ENCODE measurements at regions not wholly inside any gene's neighbourhood (a gene's known extent, or its start where the extent isn't known, plus 50 kb on each side); places are given as distances from the start of the nearest gene placed in this dataset.

DNA sequence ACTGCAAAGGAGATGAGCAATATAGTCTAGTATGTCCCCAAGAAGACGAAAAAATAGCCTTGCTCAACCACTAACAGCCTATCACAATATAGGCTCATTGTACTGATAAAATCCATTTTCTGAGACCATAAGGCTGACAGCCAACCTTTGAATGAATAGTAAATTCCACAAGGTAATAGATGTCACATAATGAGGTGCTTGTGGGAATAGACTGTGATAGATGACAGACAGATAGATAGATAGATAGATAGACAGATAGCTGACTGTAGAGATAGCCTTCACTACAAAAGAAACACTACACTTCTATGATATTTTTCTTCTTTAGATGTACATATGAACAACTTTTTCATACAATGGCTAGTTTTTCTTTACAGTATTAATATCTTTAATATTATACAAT lies 760.3 kb upstream of the NRSN1 start:
- intact Hi-C loops (cut with DNase I; ENCODE audit: low total_unique reads) = no loop called here
- Histone ChIP-seq H3K4me1 (no peaks in the 10 kb centered on the region), H3K9me3 (no peaks in the 10 kb centered on the region), H3K36me3 (no peaks in the 10 kb centered on the region), H3K27me3 (no peaks in the 10 kb centered on the region), H3K27ac (no peak overlapping the region), H3K4me3 (no peak overlapping the region)
- no peak for DNase-seq
- TF ChIP-seq POLR2AphosphoS5 (IDR thresholded peaks at IDR 0.05) (no peak), POLR2A (IDR thresholded peaks at IDR 0.05) (no peak), EP300 (IDR thresholded peaks at IDR 0.05; ENCODE audit: low read depth) (no peak)
- TF ChIP-seq, protein P1, sequence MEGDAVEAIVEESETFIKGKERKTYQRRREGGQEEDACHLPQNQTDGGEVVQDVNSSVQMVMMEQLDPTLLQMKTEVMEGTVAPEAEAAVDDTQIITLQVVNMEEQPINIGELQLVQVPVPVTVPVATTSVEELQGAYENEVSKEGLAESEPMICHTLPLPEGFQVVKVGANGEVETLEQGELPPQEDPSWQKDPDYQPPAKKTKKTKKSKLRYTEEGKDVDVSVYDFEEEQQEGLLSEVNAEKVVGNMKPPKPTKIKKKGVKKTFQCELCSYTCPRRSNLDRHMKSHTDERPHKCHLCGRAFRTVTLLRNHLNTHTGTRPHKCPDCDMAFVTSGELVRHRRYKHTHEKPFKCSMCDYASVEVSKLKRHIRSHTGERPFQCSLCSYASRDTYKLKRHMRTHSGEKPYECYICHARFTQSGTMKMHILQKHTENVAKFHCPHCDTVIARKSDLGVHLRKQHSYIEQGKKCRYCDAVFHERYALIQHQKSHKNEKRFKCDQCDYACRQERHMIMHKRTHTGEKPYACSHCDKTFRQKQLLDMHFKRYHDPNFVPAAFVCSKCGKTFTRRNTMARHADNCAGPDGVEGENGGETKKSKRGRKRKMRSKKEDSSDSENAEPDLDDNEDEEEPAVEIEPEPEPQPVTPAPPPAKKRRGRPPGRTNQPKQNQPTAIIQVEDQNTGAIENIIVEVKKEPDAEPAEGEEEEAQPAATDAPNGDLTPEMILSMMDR (IDR thresholded peaks at IDR 0.05) = no peak
- whole genome bisulfite sequencing, 2 donors (ENCODE audit: low coverage in 1 of 2) = 68 to 91% methylated on average over 1 of the region's 1 CpG
- in situ Hi-C loops (cut with MboI; ENCODE audit: low pct_ligation_motif_present in 1 of 4, low pct_unique_long_range_greater_than_20kb in 1 of 4, low sequenced_read_pairs in 3 of 4) = no loop called here

DNA sequence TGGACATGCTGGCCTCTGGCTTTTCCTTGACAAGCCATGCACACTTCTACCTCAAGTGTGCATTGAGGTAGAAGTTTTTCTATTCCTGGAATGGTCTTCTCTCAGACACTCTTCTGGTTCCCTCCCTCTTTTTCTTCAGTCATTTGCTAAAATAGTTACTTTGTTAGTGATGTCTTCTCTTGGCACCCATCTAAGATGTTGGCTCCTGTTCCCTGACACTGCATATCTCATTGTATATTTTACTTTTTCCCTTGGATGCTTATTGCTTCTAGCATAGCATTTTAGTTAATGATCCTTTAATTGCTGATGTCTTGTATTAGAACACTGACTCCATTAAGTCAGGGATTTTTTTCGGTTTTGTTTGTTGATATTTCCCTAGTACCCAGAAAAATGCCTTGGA lies 758.7 kb upstream of the NRSN1 start:
- Histone ChIP-seq H3K27me3 (no peaks in the 10 kb centered on the region), H3K9me3 (no peaks in the 10 kb centered on the region), H3K4me1 (no peaks in the 10 kb centered on the region), H3K27ac (no peak overlapping the region), H3K4me3 (no peak overlapping the region), H3K36me3 (no peaks in the 10 kb centered on the region)
- DNase-seq = no peak
- in situ Hi-C loops (cut with MboI; ENCODE audit: low pct_ligation_motif_present in 1 of 4, low pct_unique_long_range_greater_than_20kb in 1 of 4, low sequenced_read_pairs in 3 of 4) (no loop called here), intact Hi-C loops (cut with DNase I; ENCODE audit: low total_unique reads) (no loop called here)
- 76 to 80% methylated on average over 1 of the region's 1 CpG for WGBS, 2 donors (ENCODE audit: low coverage in 1 of 2)
- TF ChIP-seq, protein P1 (IDR thresholded peaks at IDR 0.05) = no peak
- no peak for TF ChIP-seq EP300 (IDR thresholded peaks at IDR 0.05; ENCODE audit: low read depth)
- no peak for TF ChIP-seq POLR2AphosphoS5 (IDR thresholded peaks at IDR 0.05)
- no peak for TF ChIP-seq POLR2A (IDR thresholded peaks at IDR 0.05)

DNA sequence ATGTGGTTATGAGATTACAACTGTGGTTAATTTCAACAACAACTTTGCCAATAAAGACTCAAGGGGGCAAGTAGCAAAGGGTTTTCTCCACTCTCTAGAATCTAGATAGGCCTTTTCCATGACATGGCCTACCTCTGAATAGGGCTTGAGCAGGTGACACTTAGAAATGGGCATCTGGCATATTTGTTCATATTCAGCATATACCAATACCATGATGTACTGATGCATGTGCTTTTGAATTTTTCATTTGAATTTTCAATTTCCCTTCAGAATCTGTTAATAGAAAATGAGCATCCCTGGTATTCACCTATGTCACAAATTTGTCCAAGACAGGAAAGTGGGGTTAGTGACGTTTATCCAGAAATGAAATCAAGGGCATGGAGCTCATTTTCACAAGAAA lies 757.5 kb upstream of the NRSN1 start:
- DNase-seq = no peak

DNA sequence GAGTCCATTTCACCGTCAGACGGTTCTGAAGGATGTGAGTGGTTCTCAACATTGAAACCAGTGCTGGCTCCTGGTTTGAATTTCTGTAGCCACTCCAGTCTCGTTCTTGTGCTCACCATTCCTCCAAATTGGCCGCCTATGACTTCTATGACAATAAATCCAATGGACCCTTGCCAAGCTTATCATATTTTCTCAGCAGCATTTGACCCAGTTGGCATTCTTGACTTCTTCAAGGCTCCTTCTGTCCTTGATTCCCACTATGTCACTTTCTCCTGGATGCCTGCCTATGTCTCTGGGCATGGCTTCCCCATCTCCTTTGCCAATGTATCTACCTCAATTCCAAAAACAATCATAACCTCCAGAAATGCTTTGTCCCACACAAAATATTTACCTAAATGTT lies 756.0 kb upstream of the NRSN1 start:
- in situ Hi-C loops (cut with MboI; ENCODE audit: low pct_ligation_motif_present in 1 of 4, low pct_unique_long_range_greater_than_20kb in 1 of 4, low sequenced_read_pairs in 3 of 4) = no loop called here
- H3K4me1 ChIP-seq = no peaks in the 10 kb centered on the region
- H3K27ac ChIP-seq = no peak overlapping the region
- H3K36me3 ChIP-seq = no peaks in the 10 kb centered on the region
- H3K9me3 ChIP-seq = no peaks in the 10 kb centered on the region
- TF ChIP-seq POLR2AphosphoS5 (IDR thresholded peaks at IDR 0.05) (no peak), EP300 (IDR thresholded peaks at IDR 0.05; ENCODE audit: low read depth) (no peak), POLR2A (IDR thresholded peaks at IDR 0.05) (no peak)
- TF ChIP-seq, protein P1 (IDR thresholded peaks at IDR 0.05) = no peak
- intact Hi-C loops (cut with DNase I; ENCODE audit: low total_unique reads) = no loop called here
- H3K27me3 ChIP-seq = no peaks in the 10 kb centered on the region
- DNase-seq = no peak
- WGBS, 2 donors (ENCODE audit: low coverage in 1 of 2) = 76 to 82% methylated on average over 4 of the region's 4 CpGs
- H3K4me3 ChIP-seq = no peak overlapping the region

More for the DNA sequence above, 757.5 kb upstream of the NRSN1 start:
- Histone ChIP-seq H3K27ac (no peak overlapping the region), H3K4me1 (no peaks in the 10 kb centered on the region), H3K27me3 (no peaks in the 10 kb centered on the region), H3K36me3 (no peaks in the 10 kb centered on the region), H3K4me3 (no peak overlapping the region), H3K9me3 (no peaks in the 10 kb centered on the region)
- in situ Hi-C loops (cut with MboI; ENCODE audit: low pct_ligation_motif_present in 1 of 4, low pct_unique_long_range_greater_than_20kb in 1 of 4, low sequenced_read_pairs in 3 of 4) (no loop called here), intact Hi-C loops (cut with DNase I; ENCODE audit: low total_unique reads) (no loop called here)
- 75 to 88% methylated on average over 1 of the region's 1 CpG for WGBS, 2 donors (ENCODE audit: low coverage in 1 of 2)
- TF ChIP-seq EP300 (IDR thresholded peaks at IDR 0.05; ENCODE audit: low read depth) (no peak), POLR2A (IDR thresholded peaks at IDR 0.05) (no peak), POLR2AphosphoS5 (IDR thresholded peaks at IDR 0.05) (no peak)
- TF ChIP-seq, protein P1 (IDR thresholded peaks at IDR 0.05) = no peak

Data from transverse colon (tissue), 4 donors.